ENCODE measurements at regions not wholly inside any gene's neighbourhood (a gene's known extent, or its start where the extent isn't known, plus 50 kb on each side); places are given as distances from the start of the nearest gene placed in this dataset.

DNA sequence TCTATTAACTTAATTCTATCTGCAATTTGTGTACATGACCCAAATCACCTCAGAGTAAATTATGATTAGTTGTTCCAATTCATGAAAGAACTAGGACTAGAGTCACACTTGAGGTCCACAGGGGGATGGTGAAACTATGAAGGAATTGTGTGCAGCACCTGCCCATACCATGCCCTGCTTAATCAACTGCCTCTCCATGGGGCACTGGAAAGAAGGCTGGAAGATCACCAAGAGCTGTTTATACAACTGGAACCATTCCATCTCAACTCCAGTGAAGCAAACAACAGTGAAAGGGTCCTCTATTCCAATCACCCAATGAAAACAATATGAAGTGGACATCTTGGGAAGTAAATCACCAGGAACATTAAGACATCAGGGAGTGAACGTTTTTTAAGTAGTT, 98.7 kb upstream of the SEMA3D start:
- TF ChIP-seq, protein P1, sequence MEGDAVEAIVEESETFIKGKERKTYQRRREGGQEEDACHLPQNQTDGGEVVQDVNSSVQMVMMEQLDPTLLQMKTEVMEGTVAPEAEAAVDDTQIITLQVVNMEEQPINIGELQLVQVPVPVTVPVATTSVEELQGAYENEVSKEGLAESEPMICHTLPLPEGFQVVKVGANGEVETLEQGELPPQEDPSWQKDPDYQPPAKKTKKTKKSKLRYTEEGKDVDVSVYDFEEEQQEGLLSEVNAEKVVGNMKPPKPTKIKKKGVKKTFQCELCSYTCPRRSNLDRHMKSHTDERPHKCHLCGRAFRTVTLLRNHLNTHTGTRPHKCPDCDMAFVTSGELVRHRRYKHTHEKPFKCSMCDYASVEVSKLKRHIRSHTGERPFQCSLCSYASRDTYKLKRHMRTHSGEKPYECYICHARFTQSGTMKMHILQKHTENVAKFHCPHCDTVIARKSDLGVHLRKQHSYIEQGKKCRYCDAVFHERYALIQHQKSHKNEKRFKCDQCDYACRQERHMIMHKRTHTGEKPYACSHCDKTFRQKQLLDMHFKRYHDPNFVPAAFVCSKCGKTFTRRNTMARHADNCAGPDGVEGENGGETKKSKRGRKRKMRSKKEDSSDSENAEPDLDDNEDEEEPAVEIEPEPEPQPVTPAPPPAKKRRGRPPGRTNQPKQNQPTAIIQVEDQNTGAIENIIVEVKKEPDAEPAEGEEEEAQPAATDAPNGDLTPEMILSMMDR (IDR thresholded peaks at IDR 0.05), result no peak
- TF ChIP-seq POLR2AphosphoS5 (IDR thresholded peaks at IDR 0.05), result no peak

Measured in esophagus muscularis mucosa (tissue), 3 donors.